Endothelial cell of umbilical vein (primary cell): ENCODE measurements at regions not wholly inside any gene's neighbourhood (a gene's known extent, or its start where the extent isn't known, plus 50 kb on each side); places are given as distances from the start of the nearest gene placed in this dataset.

Source experiments
- BruUV-seq: library from RNA; stranded (reverse); fragments of 400-500 nt; replicated peaks from 2 replicates; lab custom pipeline; 2021; lab: Mats Ljungman, UMichigan
- CTCF ChIA-PET: fragments of 300-600, 350-600 bp; sonication (Branson Sonifier 250); formaldehyde crosslinking; loops from one replicate; lab custom pipeline; 2021; ENCODE audit warnings: antibody characterized with exemption, inconsistent platforms; lab: Charles Lee
- POLR2A ChIA-PET: fragments of 300-600, 350-600 bp; sonication (Branson Sonifier 250); formaldehyde crosslinking; loops from one replicate; lab custom pipeline; 2021; ENCODE audit warnings: antibody characterized with exemption, inconsistent platforms; lab: Charles Lee
- DNase-seq: peaks from one replicate; pipeline ENCODE4 v3.0.0-alpha.2; 2011; ENCODE audit warnings: low read depth, low spot score
- FAIRE-seq: peaks from 2 replicates; lab custom pipeline; 2011; peaks lifted over from hg19 to GRCh38; lab: Jason Lieb, UNC
- H2AFZ ChIP-seq: 2 replicates; pipeline ENCODE4 v1.6.0; 2012; ENCODE audit warnings: low read depth, low read length, control low read depth, inconsistent platforms
- H3K27ac ChIP-seq: 2 replicates; pipeline ENCODE4 v1.5.1; 2011; ENCODE audit warnings: low read depth, mild to moderate bottlenecking, control low read depth, low read length, moderate library complexity; ENCODE audit not compliant: insufficient read depth
- H3K27me3 ChIP-seq, 2 experiments: 2 replicates each; pipeline versions ENCODE4 v1.6.0 to v1.6.1; 2011; ENCODE audit warnings: low read length in 2 of 2, mixed read lengths in 1 of 2; ENCODE audit not compliant: control insufficient read depth in 2 of 2, insufficient read depth in 2 of 2
- H3K36me3 ChIP-seq, 2 experiments: 2 replicates in 1 of 2; 3 replicates in 1 of 2; pipeline ENCODE4 v1.5.1; 2011; ENCODE audit warnings: low read length in 2 of 2, mild to moderate bottlenecking in 1 of 2, moderate library complexity in 1 of 2; ENCODE audit not compliant: control insufficient read depth in 2 of 2, insufficient read depth in 2 of 2; ENCODE audit errors: extremely low read depth in 1 of 2
- H3K4me1 ChIP-seq: 3 replicates; pipeline ENCODE4 v1.5.1; 2011; ENCODE audit warnings: mild to moderate bottlenecking, low read length; ENCODE audit not compliant: control insufficient read depth, insufficient read depth; ENCODE audit errors: extremely low read depth
- H3K4me2 ChIP-seq: 2 replicates; pipeline ENCODE4 v1.6.1; 2011; ENCODE audit warnings: low read length, control low read depth, mixed read lengths; ENCODE audit not compliant: insufficient read depth
- H3K4me3 ChIP-seq, 3 experiments: fragments of 200-600 bp in 1 of 3; sonication (generic), shearing (Covaris generic) in 1 of 3; replicated peaks in 1 of 3; 2 replicates each; pipeline ENCODE4 v1.5.1; 2011 to 2016; ENCODE audit warnings: control low read depth in 3 of 3, low read length in 3 of 3, mild to moderate bottlenecking in 2 of 3, inconsistent platforms in 1 of 3, low read depth in 1 of 3, moderate library complexity in 1 of 3; ENCODE audit not compliant: insufficient read depth in 1 of 3
- H3K79me2 ChIP-seq: 2 replicates; pipeline ENCODE4 v1.6.0; 2012; ENCODE audit warnings: low read length, inconsistent platforms; ENCODE audit not compliant: control insufficient read depth, insufficient read depth
- H3K9ac ChIP-seq: replicated peaks from 2 replicates; pipeline ENCODE3; 2011; ENCODE audit warnings: low read length, control low read depth; ENCODE audit not compliant: insufficient read depth; ENCODE audit errors: extremely low read depth
- H3K9me1 ChIP-seq: replicated peaks from 3 replicates; pipeline ENCODE4 v1.6.0; 2011; ENCODE audit warnings: mild to moderate bottlenecking, low read length; ENCODE audit not compliant: control insufficient read depth, insufficient read depth; ENCODE audit errors: extremely low read depth
- H3K9me3 ChIP-seq: replicated peaks from 2 replicates; pipeline ENCODE4 v1.5.1; 2012; ENCODE audit warnings: low read length, inconsistent platforms; ENCODE audit not compliant: control insufficient read depth, insufficient read depth
- H4K20me1 ChIP-seq: replicated peaks from 2 replicates; pipeline ENCODE3; 2011; ENCODE audit warnings: mild to moderate bottlenecking, low read length; ENCODE audit not compliant: control insufficient read depth, insufficient read depth; ENCODE audit errors: extremely low read depth
- EZH2 ChIP-seq: IDR thresholded peaks from 2 replicates; pipeline ENCODE4 v1.6.1; 2012; ENCODE audit warnings: borderline replicate concordance, low read depth, mild to moderate bottlenecking, moderate library complexity, low read length, inconsistent platforms; ENCODE audit not compliant: severe bottlenecking
- FOS ChIP-seq: IDR thresholded peaks from 2 replicates; pipeline ENCODE4 v1.6.1; 2011; ENCODE audit warnings: mild to moderate bottlenecking, low read length, moderate library complexity, borderline replicate concordance; ENCODE audit not compliant: insufficient read depth
- GATA2 ChIP-seq: IDR thresholded peaks from 2 replicates; pipeline ENCODE4 v1.7.0; 2011; ENCODE audit warnings: low read depth, mild to moderate bottlenecking, moderate library complexity, mixed read lengths, low read length; ENCODE audit not compliant: insufficient read length, insufficient read depth
- JUN ChIP-seq: IDR thresholded peaks from 2 replicates; pipeline ENCODE4 v1.6.1; 2011; ENCODE audit warnings: borderline replicate concordance, low read depth; ENCODE audit not compliant: insufficient read length, insufficient read depth
- MAX ChIP-seq: IDR thresholded peaks from 2 replicates; pipeline ENCODE4 v1.6.1; 2011; ENCODE audit not compliant: insufficient read depth, insufficient read length
- MYC ChIP-seq: IDR thresholded peaks from one replicate; pipeline ENCODE4 v1.6.1; 2011; ENCODE audit warnings: mild to moderate bottlenecking, low read depth, low read length
- POLR2A ChIP-seq: IDR thresholded peaks from 2 replicates; pipeline ENCODE4 v1.6.1; 2012; ENCODE audit warnings: low read depth, mild to moderate bottlenecking, control low read depth, low read length
- POLR2AphosphoS5 ChIP-seq: IDR thresholded peaks from 2 replicates; pipeline ENCODE4 v1.6.1; 2012; ENCODE audit warnings: low read depth, mild to moderate bottlenecking, control low read depth, low read length, moderate library complexity; ENCODE audit not compliant: insufficient read depth
- dilution Hi-C: fragments of 300-500 bp; cut with MboI; formaldehyde crosslinking; loops from one replicate; pipeline ENCODE4 v1.15.0; 2019; ENCODE audit warnings: low sequenced_read_pairs; ENCODE audit not compliant: extremely low pct_ligation_motif_present
- intact Hi-C: fragments of 100-400 bp; cut with micrococcal nuclease; formaldehyde crosslinking; loops from one replicate; pipeline ENCODE4 v1.10.0; 2022
- TF ChIP-seq, protein P1 (sequence below), 2 donors: IDR thresholded peaks; 1 replicate in 1 of 2; 2 replicates in 1 of 2; pipeline ENCODE4 v1.5.1; 2011; ENCODE audit warnings: low read length in 2 of 2, mild to moderate bottlenecking in 2 of 2, moderate library complexity in 2 of 2, control low read depth in 1 of 2, inconsistent platforms in 1 of 2, low read depth in 1 of 2; ENCODE audit not compliant: insufficient read depth in 1 of 2; ENCODE audit errors: extremely low read depth in 1 of 2

DNA sequence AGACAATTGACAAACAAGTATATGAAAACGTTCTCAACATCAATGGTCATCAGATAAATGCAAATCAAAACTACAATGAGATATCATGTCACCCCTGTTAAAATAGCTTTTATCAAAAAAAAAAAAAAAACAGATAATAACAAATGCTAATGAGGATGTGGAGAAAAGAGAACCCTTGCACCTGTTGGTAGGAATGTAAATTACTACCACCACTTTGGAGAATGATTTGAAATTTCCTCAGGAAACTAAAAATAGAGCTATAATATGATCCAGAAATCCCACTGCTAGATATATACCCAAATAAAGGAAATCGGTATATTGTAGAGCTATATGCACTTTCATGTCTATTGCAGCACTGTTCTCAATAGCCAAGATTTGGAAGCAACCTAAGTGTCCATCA is 470.6 kb upstream of the FSTL5 start:
- FAIRE-seq: no peak
- Histone ChIP-seq H3K27me3 (no peaks in the 10 kb centered on the region), H3K4me1 (no peaks in the 10 kb centered on the region), H3K9me1 (no peaks in the 10 kb centered on the region), H3K4me3 (no peak overlapping the region), H4K20me1 (no peaks in the 10 kb centered on the region), H3K4me2 (no peak overlapping the region), H3K9ac (no peak overlapping the region), H3K79me2 (no peaks in the 10 kb centered on the region), H3K9me3 (no peaks in the 10 kb centered on the region), H3K36me3 (no peaks in the 10 kb centered on the region), H2AFZ (no peak overlapping the region), H3K27ac (no peak overlapping the region)
- ChIA-PET POLR2A (no interaction called here), CTCF (no interaction called here)
- DNase-seq: no peak
- TF ChIP-seq GATA2: no peak
- no peak for TF ChIP-seq POLR2A
- TF ChIP-seq, protein P1, sequence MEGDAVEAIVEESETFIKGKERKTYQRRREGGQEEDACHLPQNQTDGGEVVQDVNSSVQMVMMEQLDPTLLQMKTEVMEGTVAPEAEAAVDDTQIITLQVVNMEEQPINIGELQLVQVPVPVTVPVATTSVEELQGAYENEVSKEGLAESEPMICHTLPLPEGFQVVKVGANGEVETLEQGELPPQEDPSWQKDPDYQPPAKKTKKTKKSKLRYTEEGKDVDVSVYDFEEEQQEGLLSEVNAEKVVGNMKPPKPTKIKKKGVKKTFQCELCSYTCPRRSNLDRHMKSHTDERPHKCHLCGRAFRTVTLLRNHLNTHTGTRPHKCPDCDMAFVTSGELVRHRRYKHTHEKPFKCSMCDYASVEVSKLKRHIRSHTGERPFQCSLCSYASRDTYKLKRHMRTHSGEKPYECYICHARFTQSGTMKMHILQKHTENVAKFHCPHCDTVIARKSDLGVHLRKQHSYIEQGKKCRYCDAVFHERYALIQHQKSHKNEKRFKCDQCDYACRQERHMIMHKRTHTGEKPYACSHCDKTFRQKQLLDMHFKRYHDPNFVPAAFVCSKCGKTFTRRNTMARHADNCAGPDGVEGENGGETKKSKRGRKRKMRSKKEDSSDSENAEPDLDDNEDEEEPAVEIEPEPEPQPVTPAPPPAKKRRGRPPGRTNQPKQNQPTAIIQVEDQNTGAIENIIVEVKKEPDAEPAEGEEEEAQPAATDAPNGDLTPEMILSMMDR (IDR thresholded peaks at IDR 0.05; ENCODE audit: extremely low read depth in 1 of 2, insufficient read depth in 1 of 2, low read depth in 1 of 2, low read length in 2 of 2): no peak
- no peak for TF ChIP-seq MAX
- no peak for TF ChIP-seq JUN
- TF ChIP-seq POLR2AphosphoS5: no peak
- no peak for TF ChIP-seq FOS
- TF ChIP-seq EZH2: no peak
- no peak for TF ChIP-seq MYC
- intact Hi-C loops (no loop called here), dilution Hi-C loops (no loop called here)
- BruUV-seq: no TSS peak
